ENCODE measurements at regions not wholly inside any gene's neighbourhood (a gene's known extent, or its start where the extent isn't known, plus 50 kb on each side); places are given as distances from the start of the nearest gene placed in this dataset.

GRCh38 chr12:118727196-118727978, 254.0 kb upstream of the SRRM4 start:
- H3K4me3 ChIP-seq (ENCODE audit: low read depth, low read length): no peak overlapping the region
- TF ChIP-seq CTCF (IDR thresholded peaks at IDR 0.05; ENCODE audit: borderline replicate concordance, insufficient read depth, low read depth, low read length): no peak

DNA sequence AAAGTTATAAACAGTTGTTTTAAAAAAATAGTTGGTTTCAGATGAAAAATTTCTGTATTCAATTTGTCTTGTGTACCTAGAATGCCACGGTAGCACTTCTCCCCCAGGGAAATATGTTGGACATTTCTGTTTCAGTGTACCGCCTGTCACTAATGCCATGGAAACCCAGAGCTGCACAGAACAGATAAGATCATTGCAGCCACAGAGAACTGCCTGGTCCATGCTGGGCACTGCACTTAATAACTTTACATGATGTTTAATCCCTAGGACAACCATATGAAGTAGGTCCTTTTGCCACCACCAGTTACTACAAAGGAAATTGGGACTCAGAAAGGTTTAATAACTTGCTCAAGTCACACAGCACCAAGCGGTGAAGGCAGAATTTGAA, 253.4 kb upstream of the SRRM4 start:
- TF ChIP-seq CTCF (IDR thresholded peaks at IDR 0.05; ENCODE audit: borderline replicate concordance, insufficient read depth, low read depth, low read length): no peak
- no peak overlapping the region for H3K4me3 ChIP-seq (ENCODE audit: low read depth, low read length)

DNA sequence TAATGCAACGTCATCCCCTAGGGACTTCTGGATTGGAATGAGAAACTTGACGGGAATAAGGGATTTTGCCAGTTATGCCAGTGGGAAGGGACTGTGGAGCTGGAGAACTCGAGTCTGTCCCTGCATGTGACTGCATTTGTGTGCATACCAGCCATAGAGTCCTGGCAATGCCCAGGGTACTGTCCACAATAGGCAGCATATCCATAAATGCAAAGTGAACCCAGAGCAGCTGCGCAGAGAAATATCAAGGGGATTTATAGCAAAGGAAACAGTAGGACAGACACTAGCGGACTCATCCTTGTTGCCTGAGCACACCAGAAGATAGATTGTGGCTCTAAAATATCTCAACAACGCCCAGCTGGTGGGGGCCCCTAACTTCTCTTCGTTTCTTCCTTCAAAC, 247.1 kb upstream of the SRRM4 start:
- H3K4me3 ChIP-seq (ENCODE audit: low read depth, low read length): no peak overlapping the region
- no peak for TF ChIP-seq CTCF (IDR thresholded peaks at IDR 0.05; ENCODE audit: borderline replicate concordance, insufficient read depth, low read depth, low read length)

DNA sequence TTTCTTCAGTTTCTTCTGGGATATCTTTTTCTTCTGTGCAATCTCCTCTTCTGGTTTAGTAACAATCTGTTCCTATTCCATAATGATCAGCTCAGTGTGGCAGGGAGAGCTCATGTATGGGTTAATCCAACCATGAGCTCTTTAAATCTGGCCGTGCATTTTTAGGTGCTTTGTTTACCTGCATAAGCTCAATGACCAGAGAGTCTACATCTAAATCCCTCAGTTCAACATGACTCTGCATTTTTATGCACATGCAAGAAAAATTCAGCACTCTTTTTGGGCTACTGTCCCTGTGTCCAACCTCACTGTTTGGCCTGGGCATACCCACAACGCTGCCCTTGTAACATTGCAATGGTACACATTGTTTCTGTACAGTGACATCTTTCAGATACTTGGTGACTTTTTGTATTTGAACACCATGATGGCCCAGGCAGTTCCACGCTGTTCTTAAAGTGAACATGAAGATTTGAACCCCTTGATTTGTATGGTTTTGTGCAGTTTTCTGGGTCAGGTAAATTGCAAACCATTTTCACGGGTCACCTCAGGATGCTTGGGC, 243.3 kb upstream of the SRRM4 start:
- no peak overlapping the region for H3K4me3 ChIP-seq (ENCODE audit: low read depth, low read length)
- TF ChIP-seq CTCF (IDR thresholded peaks at IDR 0.05; ENCODE audit: borderline replicate concordance, insufficient read depth, low read depth, low read length): no peak

GRCh38 chr12:118741194-118741593, 240.1 kb upstream of the SRRM4 start:
- no peak overlapping the region for H3K4me3 ChIP-seq (ENCODE audit: low read depth, low read length)
- no peak for TF ChIP-seq CTCF (IDR thresholded peaks at IDR 0.05; ENCODE audit: borderline replicate concordance, insufficient read depth, low read depth, low read length)

DNA sequence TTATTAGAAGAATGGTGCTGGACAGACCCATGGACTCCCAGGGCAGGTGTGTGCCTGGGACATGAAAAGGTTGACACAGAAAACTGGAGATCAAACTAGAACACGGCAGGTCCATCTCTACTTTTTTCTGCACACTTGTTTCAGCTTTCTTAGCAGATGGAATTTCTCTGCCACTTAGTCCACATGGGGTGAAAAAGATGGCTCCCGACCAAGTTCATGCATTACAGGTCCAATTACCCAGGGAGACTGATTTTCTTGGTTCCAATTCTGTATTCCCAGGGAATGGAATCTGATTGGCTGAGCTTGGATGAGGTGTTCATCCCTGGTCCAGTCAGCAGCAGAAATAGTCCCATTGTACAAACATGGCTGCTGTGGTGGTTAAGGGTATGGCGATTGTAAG, 238.9 kb upstream of the SRRM4 start:
- H3K4me3 ChIP-seq (ENCODE audit: low read depth, low read length): no peak overlapping the region
- TF ChIP-seq CTCF (IDR thresholded peaks at IDR 0.05; ENCODE audit: borderline replicate concordance, insufficient read depth, low read depth, low read length): no peak
